Panc1 (cell line): ENCODE measurements at regions not wholly inside any gene's neighbourhood (a gene's known extent, or its start where the extent isn't known, plus 50 kb on each side); places are given as distances from the start of the nearest gene placed in this dataset.

Source experiments
- ATAC-seq: fragments of 200-7000 bp; cut with Tn5 transposase; 2 replicates; pipeline ENCODE4 v1.9.1; 2020; ENCODE audit warnings: mild to moderate bottlenecking, moderate library complexity
- BruUV-seq: library from RNA; stranded (reverse); fragments of 400-500 nt; replicated peaks from 2 replicates; lab custom pipeline; 2021; lab: Mats Ljungman, UMichigan
- CTCF ChIA-PET: fragments of 300-600 bp; sonication (Branson Sonifier 250); formaldehyde crosslinking; loops from one replicate; lab custom pipeline; 2022; ENCODE audit warnings: antibody characterized with exemption; lab: Charles Lee
- POLR2A ChIA-PET: fragments of 300-600 bp; sonication (Branson Sonifier 250); formaldehyde crosslinking; loops from one replicate; lab custom pipeline; 2022; ENCODE audit warnings: antibody characterized with exemption; lab: Charles Lee
- DNase-seq: peaks from one replicate; pipeline ENCODE4 v3.0.0-alpha.2; 2010; ENCODE audit warnings: low read depth, low spot score
- H3K27ac ChIP-seq: 2 replicates; pipeline ENCODE4 v1.5.1; 2011; ENCODE audit warnings: mild to moderate bottlenecking, low read length, inconsistent platforms
- H3K27me3 ChIP-seq: fragments of 200-500 bp; sonication (Bioruptor generic); 2 replicates; pipeline ENCODE4 v1.6.0; 2014; ENCODE audit warnings: low read length, inconsistent platforms; ENCODE audit not compliant: control insufficient read depth, insufficient read depth
- H3K36me3 ChIP-seq: fragments of 200-500 bp; sonication (Bioruptor generic); 2 replicates; pipeline ENCODE4 v1.5.1; 2014; ENCODE audit warnings: inconsistent platforms, mild to moderate bottlenecking, low read length, moderate library complexity; ENCODE audit not compliant: control insufficient read depth, insufficient read depth
- H3K4me1 ChIP-seq: 2 replicates; pipeline ENCODE4 v1.5.1; 2011; ENCODE audit warnings: inconsistent platforms, mild to moderate bottlenecking, low read length, moderate library complexity; ENCODE audit not compliant: control insufficient read depth, insufficient read depth
- H3K4me3 ChIP-seq, 2 experiments: 2 replicates each; pipeline ENCODE4 v1.5.1; 2011 to 2012; ENCODE audit warnings: low read depth in 2 of 2, low read length in 2 of 2, mild to moderate bottlenecking in 2 of 2, inconsistent platforms in 1 of 2, moderate library complexity in 1 of 2
- H3K9me3 ChIP-seq: fragments of 200-500 bp; sonication (Bioruptor generic); 2 replicates; pipeline ENCODE4 v1.5.1; 2014; ENCODE audit warnings: low read depth, mild to moderate bottlenecking, inconsistent platforms, low read length, moderate library complexity; ENCODE audit not compliant: control insufficient read depth, insufficient read depth
- CTCF ChIP-seq: fragments of 450-650 bp; IDR thresholded peaks from 2 replicates; pipeline ENCODE4 v1.5.1; 2017; ENCODE audit warnings: mild to moderate bottlenecking
- POLR2AphosphoS5 ChIP-seq: IDR thresholded peaks from 2 replicates; pipeline ENCODE4 v1.6.1; 2012; ENCODE audit warnings: mild to moderate bottlenecking, low read depth, low read length, moderate library complexity
- REST ChIP-seq, 2 experiments: IDR thresholded peaks; 2 replicates each; pipeline ENCODE4 v1.6.1; 2011 to 2012; ENCODE audit warnings: low read depth in 2 of 2, control low read depth in 1 of 2, low read length in 1 of 2, mild to moderate bottlenecking in 1 of 2, moderate library complexity in 1 of 2; ENCODE audit not compliant: insufficient read depth in 1 of 2
- SIN3A ChIP-seq: IDR thresholded peaks from 2 replicates; pipeline ENCODE4 v1.6.1; 2012; ENCODE audit warnings: low read depth, mild to moderate bottlenecking, low read length, moderate library complexity, borderline replicate concordance; ENCODE audit not compliant: insufficient read depth
- TCF7L2 ChIP-seq: IDR thresholded peaks from 2 replicates; pipeline ENCODE4 v1.6.1; 2011; ENCODE audit warnings: mild to moderate bottlenecking, low read depth, low read length, inconsistent platforms
- in situ Hi-C: cut with HindIII; loops from 2 replicates; pipeline ENCODE4 v1.10.0; 2016; ENCODE audit warnings: low sequenced_read_pairs, low pct_unique_long_range_greater_than_20kb
- intact Hi-C: fragments of 100-400 bp; cut with micrococcal nuclease; formaldehyde crosslinking; loops from one replicate; pipeline ENCODE4 v1.10.0; 2022; ENCODE audit not compliant: unreplicated experiment

GRCh38 chr4:60656171-60656570 lies 544.0 kb upstream of the ADGRL3 start:
- ATAC-seq (no peak), DNase-seq (no peak)
- intact Hi-C loops = no loop called here
- no peak for TF ChIP-seq REST (IDR thresholded peaks at IDR 0.05; ENCODE audit: insufficient read depth in 1 of 2, low read depth in 2 of 2, low read length in 1 of 2)
- no peak for TF ChIP-seq TCF7L2
- no peak for TF ChIP-seq SIN3A
- no peak for TF ChIP-seq CTCF
- TF ChIP-seq POLR2AphosphoS5 = no peak
- Histone ChIP-seq H3K4me1 (no peaks in the 10 kb centered on the region), H3K27me3 (no peaks in the 10 kb centered on the region), H3K27ac (no peak overlapping the region), H3K9me3 (no peaks in the 10 kb centered on the region), H3K4me3 (no peak overlapping the region), H3K36me3 (no peaks in the 10 kb centered on the region)
- ChIA-PET POLR2A (no interaction called here), CTCF (no interaction called here)
- in situ Hi-C loops = no loop called here
- BruUV-seq = no TSS peak

- Histone ChIP-seq H3K36me3 (no peaks in the 10 kb centered on the region), H3K4me3 (no peak overlapping the region), H3K27me3 (no peaks in the 10 kb centered on the region), H3K27ac (no peak overlapping the region), H3K4me1 (no peaks in the 10 kb centered on the region), H3K9me3 (no peaks in the 10 kb centered on the region)
- no TSS peak for BruUV-seq
- in situ Hi-C loops = no loop called here
- intact Hi-C loops = no loop called here
- TF ChIP-seq POLR2AphosphoS5 (no peak), CTCF (no peak), TCF7L2 (no peak), REST (IDR thresholded peaks at IDR 0.05; ENCODE audit: insufficient read depth in 1 of 2, low read depth in 2 of 2, low read length in 1 of 2) (no peak), SIN3A (no peak)
- ATAC-seq (no peak), DNase-seq (no peak)
- CTCF ChIA-PET = no interaction called here
- POLR2A ChIA-PET = no interaction called here
These were observed 543.1 kb upstream of the ADGRL3 start for GRCh38 chr4:60657041-60657440.
